ENCODE measurements at regions not wholly inside any gene's neighbourhood (a gene's known extent, or its start where the extent isn't known, plus 50 kb on each side); places are given as distances from the start of the nearest gene placed in this dataset.

GRCh38 chrX:113457719-113458118 lies 617.1 kb upstream of the AMOT start:
- TF ChIP-seq CTCF (IDR thresholded peaks at IDR 0.05 in 8 of 11, conservative IDR thresholded peaks at IDR 0.05 in 3 of 11): no peak
- TF ChIP-seq POLR2AphosphoS5 (IDR thresholded peaks at IDR 0.05): no peak
